ENCODE measurements at regions not wholly inside any gene's neighbourhood (a gene's known extent, or its start where the extent isn't known, plus 50 kb on each side); places are given as distances from the start of the nearest gene placed in this dataset.

DNA sequence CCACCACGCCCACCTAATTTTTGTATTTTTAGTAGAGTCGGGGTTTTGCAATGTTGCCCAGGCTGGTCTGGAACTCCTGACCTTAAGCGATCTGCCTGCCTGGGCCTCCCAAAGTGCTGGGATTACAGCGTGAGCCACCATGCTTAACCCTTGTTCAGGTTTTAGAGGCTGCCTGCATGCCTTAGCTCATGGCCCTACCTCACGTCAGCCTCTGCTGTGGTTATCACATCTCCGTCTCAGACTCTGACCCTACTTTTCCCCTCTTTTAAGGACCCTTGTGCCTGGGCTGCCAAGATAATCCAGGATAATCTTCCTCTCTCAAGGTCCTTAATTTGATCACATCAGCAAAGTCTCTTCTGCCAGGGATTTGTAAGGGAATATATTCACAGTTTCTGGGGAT lies 98.2 kb upstream of the PMAIP1 start:
- Histone ChIP-seq H3K18ac (ENCODE audit: low read length) (no peak overlapping the region), H3K27ac (ENCODE audit: low read depth, low read length) (no peak overlapping the region), H4K91ac (ENCODE audit: low read depth, low read length) (no peak overlapping the region), H3K27me3 (ENCODE audit: insufficient read depth, low read length) (no peaks in the 10 kb centered on the region), H3K4me3 (ENCODE audit: low read depth, low read length) (no peak overlapping the region), H3K79me1 (ENCODE audit: low read length) (no peaks in the 10 kb centered on the region), H3K23ac (ENCODE audit: low read length) (no peak overlapping the region), H2BK5ac (ENCODE audit: low read depth, low read length, poor library complexity) (no peak overlapping the region), H3K4me2 (ENCODE audit: low read length) (no peak overlapping the region), H3K79me2 (ENCODE audit: control insufficient read depth, insufficient read depth, low read length, poor library complexity) (no peaks in the 10 kb centered on the region), H3K4ac (ENCODE audit: low read depth, low read length) (no peak overlapping the region), H2BK12ac (ENCODE audit: low read length) (no peak overlapping the region), H4K8ac (ENCODE audit: low read depth, low read length) (no peak overlapping the region), H3K9ac (ENCODE audit: low read length) (no peak overlapping the region), H3K9me3 (ENCODE audit: insufficient read depth, low read depth, low read length) (no peaks in the 10 kb centered on the region), H3K4me1 (ENCODE audit: control insufficient read depth in 1 of 2, insufficient read depth in 2 of 2, low read length in 2 of 2) (no peaks in the 10 kb centered on the region), H2BK120ac (ENCODE audit: insufficient read depth, low read length, poor library complexity) (no peak overlapping the region), H2AFZ (ENCODE audit: insufficient read depth, low read length, poor library complexity) (no peak overlapping the region), H3K14ac (ENCODE audit: low read length) (no peak overlapping the region), H4K12ac (ENCODE audit: low read depth, low read length) (no peak overlapping the region), H2AK5ac (ENCODE audit: low read length) (no peak overlapping the region), H3K36me3 (ENCODE audit: control insufficient read depth in 1 of 2, insufficient read depth in 2 of 2, low read length in 2 of 2) (no peaks in the 10 kb centered on the region)
- WGBS (ENCODE audit: extremely low coverage, insufficient coverage, insufficient read length) = no CpG with 5 or more reads among the region's 6 CpGs
- DNase-seq = no peak

DNA sequence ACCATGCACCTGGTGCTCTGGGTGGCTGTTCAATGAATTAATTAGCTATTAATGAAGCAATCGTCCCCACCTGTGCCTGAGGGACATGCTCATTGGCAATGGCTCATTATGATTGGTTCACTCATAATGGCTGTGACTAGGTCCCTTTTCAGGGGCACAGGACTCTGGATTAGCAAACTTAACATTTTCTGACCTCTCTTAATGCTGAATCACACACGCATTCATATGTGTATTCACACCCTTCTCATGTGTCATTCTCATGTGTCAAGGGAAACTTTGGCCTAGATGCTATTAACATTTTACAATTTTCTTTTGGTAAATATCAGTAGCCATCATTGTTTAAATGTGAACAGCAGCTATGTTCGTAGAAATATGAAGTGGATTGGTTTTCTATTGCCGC lies 98.9 kb upstream of the PMAIP1 start:
- no peaks in the 10 kb centered on the region for H3K27me3 ChIP-seq (ENCODE audit: insufficient read depth, low read length)
- no CpG with 5 or more reads among the region's 4 CpGs for whole genome bisulfite sequencing (ENCODE audit: extremely low coverage, insufficient coverage, insufficient read length)

DNA sequence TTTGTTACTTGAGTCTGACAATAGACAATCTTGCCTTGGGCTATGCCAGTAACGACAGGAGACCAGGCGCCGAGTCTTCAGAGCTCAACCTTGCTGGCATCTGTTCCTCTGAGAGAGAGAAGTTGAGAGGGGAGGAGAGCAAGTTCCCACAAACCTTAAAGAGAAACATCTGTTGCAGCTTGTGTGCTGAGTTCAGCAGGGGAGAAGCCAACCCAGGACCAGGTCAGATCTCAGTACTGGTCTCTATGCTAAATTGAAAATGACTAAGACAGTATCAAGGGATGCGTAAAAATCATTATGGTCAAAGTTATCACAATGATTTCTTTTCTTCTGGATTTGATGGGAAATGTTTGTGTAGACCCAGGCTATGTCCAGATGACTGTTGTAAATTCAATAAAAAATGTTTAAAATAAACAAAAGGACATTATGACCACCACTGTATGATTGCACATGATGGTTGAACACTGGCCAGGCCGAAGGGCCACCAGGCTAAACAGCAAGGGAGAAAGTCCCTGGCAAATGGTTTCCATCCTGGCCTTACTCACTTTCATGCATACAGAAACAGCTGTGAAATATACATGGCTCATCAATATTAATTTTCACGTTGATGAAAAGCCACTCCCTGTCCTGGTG lies 100.3 kb upstream of the PMAIP1 start:
- Histone ChIP-seq H3K27ac (ENCODE audit: low read depth, low read length) (no peak overlapping the region), H3K4me2 (ENCODE audit: low read length) (no peak overlapping the region), H2BK12ac (ENCODE audit: low read length) (no peak overlapping the region), H3K14ac (ENCODE audit: low read length) (no peak overlapping the region), H3K4me3 (ENCODE audit: low read depth, low read length) (no peak overlapping the region), H3K4me1 (ENCODE audit: control insufficient read depth in 1 of 2, insufficient read depth in 2 of 2, low read length in 2 of 2) (no peaks in the 10 kb centered on the region), H3K9ac (ENCODE audit: low read length) (no peak overlapping the region), H3K36me3 (ENCODE audit: control insufficient read depth in 1 of 2, insufficient read depth in 2 of 2, low read length in 2 of 2) (no peaks in the 10 kb centered on the region), H4K91ac (ENCODE audit: low read depth, low read length) (no peak overlapping the region), H2AK5ac (ENCODE audit: low read length) (no peak overlapping the region), H3K79me2 (ENCODE audit: control insufficient read depth, insufficient read depth, low read length, poor library complexity) (no peaks in the 10 kb centered on the region), H3K18ac (ENCODE audit: low read length) (no peak overlapping the region), H3K79me1 (ENCODE audit: low read length) (no peaks in the 10 kb centered on the region), H2BK5ac (ENCODE audit: low read depth, low read length, poor library complexity) (no peak overlapping the region), H2BK120ac (ENCODE audit: insufficient read depth, low read length, poor library complexity) (no peak overlapping the region), H3K9me3 (ENCODE audit: insufficient read depth, low read depth, low read length) (no peaks in the 10 kb centered on the region), H3K4ac (ENCODE audit: low read depth, low read length) (no peak overlapping the region), H3K27me3 (ENCODE audit: insufficient read depth, low read length) (no peaks in the 10 kb centered on the region), H4K12ac (ENCODE audit: low read depth, low read length) (no peak overlapping the region), H2AFZ (ENCODE audit: insufficient read depth, low read length, poor library complexity) (no peak overlapping the region), H4K8ac (ENCODE audit: low read depth, low read length) (no peak overlapping the region), H3K23ac (ENCODE audit: low read length) (no peak overlapping the region)
- WGBS (ENCODE audit: extremely low coverage, insufficient coverage, insufficient read length) = no CpG with 5 or more reads among the region's 6 CpGs
- DNase-seq = no peak

More for the DNA sequence above, 98.9 kb upstream of the PMAIP1 start:
- Histone ChIP-seq H2AK5ac (ENCODE audit: low read length) (no peak overlapping the region), H3K4ac (ENCODE audit: low read depth, low read length) (no peak overlapping the region), H3K4me3 (ENCODE audit: low read depth, low read length) (no peak overlapping the region), H3K9ac (ENCODE audit: low read length) (no peak overlapping the region), H4K12ac (ENCODE audit: low read depth, low read length) (no peak overlapping the region), H3K18ac (ENCODE audit: low read length) (no peak overlapping the region), H3K79me1 (ENCODE audit: low read length) (no peaks in the 10 kb centered on the region), H3K79me2 (ENCODE audit: control insufficient read depth, insufficient read depth, low read length, poor library complexity) (no peaks in the 10 kb centered on the region), H3K23ac (ENCODE audit: low read length) (no peak overlapping the region), H3K27ac (ENCODE audit: low read depth, low read length) (no peak overlapping the region), H3K14ac (ENCODE audit: low read length) (no peak overlapping the region), H2BK12ac (ENCODE audit: low read length) (no peak overlapping the region), H4K91ac (ENCODE audit: low read depth, low read length) (no peak overlapping the region), H2BK120ac (ENCODE audit: insufficient read depth, low read length, poor library complexity) (no peak overlapping the region), H3K4me2 (ENCODE audit: low read length) (no peak overlapping the region), H4K8ac (ENCODE audit: low read depth, low read length) (no peak overlapping the region), H2AFZ (ENCODE audit: insufficient read depth, low read length, poor library complexity) (no peak overlapping the region), H3K4me1 (ENCODE audit: control insufficient read depth in 1 of 2, insufficient read depth in 2 of 2, low read length in 2 of 2) (no peaks in the 10 kb centered on the region), H3K36me3 (ENCODE audit: control insufficient read depth in 1 of 2, insufficient read depth in 2 of 2, low read length in 2 of 2) (no peaks in the 10 kb centered on the region), H3K9me3 (ENCODE audit: insufficient read depth, low read depth, low read length) (no peaks in the 10 kb centered on the region), H2BK5ac (ENCODE audit: low read depth, low read length, poor library complexity) (no peak overlapping the region)
- no peak for DNase-seq

- no peaks in the 10 kb centered on the region for H3K79me2 ChIP-seq (ENCODE audit: control insufficient read depth, insufficient read depth, low read length, poor library complexity)
- no peak overlapping the region for H3K4ac ChIP-seq (ENCODE audit: low read depth, low read length)
- no peak overlapping the region for H2BK12ac ChIP-seq (ENCODE audit: low read length)
- no peak for DNase-seq
- no peak overlapping the region for H2BK120ac ChIP-seq (ENCODE audit: insufficient read depth, low read length, poor library complexity)
- H4K91ac ChIP-seq (ENCODE audit: low read depth, low read length) = no peak overlapping the region
- WGBS (ENCODE audit: extremely low coverage, insufficient coverage, insufficient read length) = no CpG with 5 or more reads among the region's 5 CpGs
- no peak overlapping the region for H3K4me3 ChIP-seq (ENCODE audit: low read depth, low read length)
- no peak overlapping the region for H4K12ac ChIP-seq (ENCODE audit: low read depth, low read length)
- H3K36me3 ChIP-seq (ENCODE audit: control insufficient read depth in 1 of 2, insufficient read depth in 2 of 2, low read length in 2 of 2) = no peaks in the 10 kb centered on the region
- no peak overlapping the region for H2AK5ac ChIP-seq (ENCODE audit: low read length)
- no peaks in the 10 kb centered on the region for H3K4me1 ChIP-seq (ENCODE audit: control insufficient read depth in 1 of 2, insufficient read depth in 2 of 2, low read length in 2 of 2)
- H3K4me2 ChIP-seq (ENCODE audit: low read length) = no peak overlapping the region
- no peaks in the 10 kb centered on the region for H3K27me3 ChIP-seq (ENCODE audit: insufficient read depth, low read length)
- H3K79me1 ChIP-seq (ENCODE audit: low read length) = no peaks in the 10 kb centered on the region
- H2AFZ ChIP-seq (ENCODE audit: insufficient read depth, low read length, poor library complexity) = no peak overlapping the region
- H3K23ac ChIP-seq (ENCODE audit: low read length) = no peak overlapping the region
- no peak overlapping the region for H3K9ac ChIP-seq (ENCODE audit: low read length)
- H2BK5ac ChIP-seq (ENCODE audit: low read depth, low read length, poor library complexity) = no peak overlapping the region
- H3K18ac ChIP-seq (ENCODE audit: low read length) = no peak overlapping the region
- H4K8ac ChIP-seq (ENCODE audit: low read depth, low read length) = no peak overlapping the region
- H3K27ac ChIP-seq (ENCODE audit: low read depth, low read length) = no peak overlapping the region
- H3K14ac ChIP-seq (ENCODE audit: low read length) = no peak overlapping the region
- no peaks in the 10 kb centered on the region for H3K9me3 ChIP-seq (ENCODE audit: insufficient read depth, low read depth, low read length)
Measured at GRCh38 chr18:59795882-59796281, 98.7 kb upstream of the CCBE1 start.
